Effector memory CD8-positive, alpha-beta T cell (primary cell): ENCODE measurements at regions not wholly inside any gene's neighbourhood (a gene's known extent, or its start where the extent isn't known, plus 50 kb on each side); places are given as distances from the start of the nearest gene placed in this dataset.

ENCODE experiments used
- ATAC-seq: fragments of 150-1000 bp; cut with Tn5 transposase; replicated peaks from 2 replicates; pipeline ENCODE4 v1.10.0; 2021; ENCODE audit warnings: mild to moderate bottlenecking, moderate library complexity
- DNase-seq, 3 experiments: peaks; one replicate each; pipeline ENCODE4 v3.0.0; 2021
- H3K27ac Mint-ChIP-seq, 2 donors: one replicate each; pipeline ENCODE4 v1.8.0; 2022; ENCODE audit warnings: mild to moderate bottlenecking in 2 of 2, mixed read lengths in 2 of 2, moderate library complexity in 2 of 2
- H3K27me3 Mint-ChIP-seq, 2 donors: one replicate each; pipeline ENCODE4 v1.8.0; 2022; ENCODE audit warnings: mixed read lengths in 2 of 2
- H3K36me3 Mint-ChIP-seq: one replicate; pipeline ENCODE4 v1.8.0; 2022; ENCODE audit warnings: mild to moderate bottlenecking, moderate library complexity, mixed read lengths; ENCODE audit not compliant: insufficient read depth
- H3K4me1 Mint-ChIP-seq, 2 donors: one replicate each; pipeline ENCODE4 v1.8.0; 2022; ENCODE audit warnings: low read depth in 2 of 2, mixed read lengths in 2 of 2
- H3K4me3 Mint-ChIP-seq, 2 donors: one replicate each; pipeline ENCODE4 v1.8.0; 2022; ENCODE audit warnings: mild to moderate bottlenecking in 2 of 2, mixed read lengths in 2 of 2, moderate library complexity in 2 of 2
- H3K9me3 Mint-ChIP-seq, 2 donors: one replicate each; pipeline ENCODE4 v1.8.0; 2022; ENCODE audit warnings: mixed read lengths in 2 of 2

DNA sequence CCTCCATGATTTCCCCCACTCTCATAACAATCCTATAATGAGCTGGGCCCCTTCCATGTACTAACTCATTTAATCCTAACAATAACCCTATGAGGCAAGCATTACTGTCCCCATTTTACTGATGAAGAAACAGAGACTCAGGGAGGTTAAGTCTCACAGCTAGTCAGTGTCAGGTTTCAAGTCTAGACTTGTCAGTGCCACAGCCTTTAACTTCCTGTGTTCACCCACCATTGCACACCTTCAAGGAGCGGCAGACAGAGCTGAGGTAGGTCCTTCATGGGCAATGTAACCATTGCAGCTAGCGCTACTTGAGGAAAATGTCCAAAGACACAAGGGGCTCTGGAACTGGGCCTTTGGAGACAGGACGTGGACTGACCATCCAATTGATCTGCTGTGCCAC is 105.8 kb upstream of the CTNNB1 start:
- no peaks in the 10 kb centered on the region for H3K9me3 Mint-ChIP-seq
- no peak overlapping the region for H3K4me3 Mint-ChIP-seq

DNA sequence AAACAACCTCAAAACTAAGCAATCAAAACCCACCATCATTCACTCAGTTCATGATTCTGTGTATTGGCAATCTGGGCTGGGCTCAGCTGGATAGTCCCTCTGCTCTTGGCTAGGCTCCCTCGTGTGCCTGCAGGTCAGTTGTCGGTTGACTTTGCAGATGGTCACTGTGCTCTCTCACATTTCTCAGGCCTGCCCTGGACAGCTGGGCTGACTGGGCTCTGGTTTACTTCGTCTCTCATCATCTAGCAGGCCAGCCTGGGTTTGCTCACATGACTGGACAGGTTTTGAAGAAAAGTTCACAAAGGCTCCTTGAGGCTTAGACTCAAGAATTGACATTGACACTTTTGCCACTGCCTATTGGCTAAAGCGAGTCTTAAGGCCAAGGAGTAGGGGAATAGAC is 105.0 kb upstream of the CTNNB1 start:
- ATAC-seq (no peak), DNase-seq (no peak)
- H3K27ac Mint-ChIP-seq = no peak overlapping the region
- no peak overlapping the region for H3K4me3 Mint-ChIP-seq
- H3K9me3 Mint-ChIP-seq = no peaks in the 10 kb centered on the region
- H3K36me3 Mint-ChIP-seq = peaks cover 3% of the 10 kb centered on the region
- H3K27me3 Mint-ChIP-seq = peaks cover 11 to 17% of the 10 kb centered on the region in 2 donors
- no peaks in the 10 kb centered on the region for H3K4me1 Mint-ChIP-seq

More for the DNA sequence above, 105.8 kb upstream of the CTNNB1 start:
- Mint-ChIP-seq H3K27ac (no peak overlapping the region), H3K4me1 (no peaks in the 10 kb centered on the region), H3K36me3 (peaks cover 3% of the 10 kb centered on the region), H3K27me3 (peaks cover 8 to 17% of the 10 kb centered on the region in 2 donors)
- no peak for DNase-seq
- no peak for ATAC-seq

DNA sequence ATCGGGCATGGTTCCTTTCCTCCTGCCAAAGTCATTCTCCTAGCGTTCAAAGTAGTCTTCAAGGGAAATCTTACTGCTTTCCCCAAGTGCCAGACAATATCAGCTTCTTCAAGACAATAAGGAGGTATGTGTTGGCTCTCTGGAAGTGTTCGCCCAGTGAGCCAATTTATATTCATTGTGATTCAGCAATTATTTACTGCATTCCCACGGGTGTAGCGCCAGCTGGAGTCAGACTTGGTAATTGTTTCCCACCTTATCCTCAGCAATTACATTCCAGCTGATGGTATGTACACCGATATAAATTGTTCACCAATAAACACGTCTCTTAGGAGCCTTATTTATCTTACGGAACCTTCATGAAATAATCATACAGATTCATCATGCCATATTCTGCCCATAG is 103.6 kb upstream of the CTNNB1 start:
- no peak overlapping the region for H3K27ac Mint-ChIP-seq

DNA sequence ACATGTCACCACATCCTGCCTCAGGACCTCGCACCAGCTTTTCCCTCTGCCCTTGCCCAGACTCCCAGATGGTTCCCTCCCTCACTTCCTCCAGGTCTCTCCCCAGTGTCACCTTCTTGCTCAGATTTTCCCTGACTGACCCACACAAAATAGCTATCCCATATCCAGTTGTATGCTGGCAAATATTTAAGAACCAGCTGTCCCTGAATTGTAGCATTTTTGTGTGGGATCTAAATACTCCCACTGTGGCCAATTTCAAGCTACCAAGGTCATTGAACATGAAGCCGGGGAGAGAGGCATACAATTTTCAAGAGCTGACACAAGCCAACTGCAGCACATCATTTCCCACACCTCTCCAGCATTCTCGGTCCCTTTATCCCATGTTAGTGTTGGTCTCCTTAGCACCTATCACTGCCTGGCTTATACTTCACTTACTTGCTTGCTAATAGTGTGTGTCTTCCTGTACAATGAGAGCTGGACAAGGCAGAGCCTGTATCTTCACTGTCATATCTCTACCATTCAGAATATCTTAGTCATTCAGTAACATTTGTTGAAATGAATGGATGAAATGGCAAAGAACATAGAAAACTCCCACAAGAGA is 101.3 kb upstream of the CTNNB1 start:
- peaks cover 3% of the 10 kb centered on the region for H3K36me3 Mint-ChIP-seq
- H3K27me3 Mint-ChIP-seq = peaks cover 11 to 17% of the 10 kb centered on the region in 2 donors
- no peaks in the 10 kb centered on the region for H3K9me3 Mint-ChIP-seq
- no peak for ATAC-seq
- no peak overlapping the region for H3K4me3 Mint-ChIP-seq
- peak overlapping the region in 1 of 2 donors; percentile 25 for H3K27ac Mint-ChIP-seq
- H3K4me1 Mint-ChIP-seq = no peaks in the 10 kb centered on the region
- DNase-seq = no peak

More for the DNA sequence above, 103.6 kb upstream of the CTNNB1 start:
- peaks cover 3% of the 10 kb centered on the region for H3K36me3 Mint-ChIP-seq
- no peak overlapping the region for H3K4me3 Mint-ChIP-seq
- no peak for ATAC-seq
- no peak for DNase-seq
- peaks cover 11 to 17% of the 10 kb centered on the region in 2 donors for H3K27me3 Mint-ChIP-seq
- no peaks in the 10 kb centered on the region for H3K4me1 Mint-ChIP-seq
- H3K9me3 Mint-ChIP-seq = no peaks in the 10 kb centered on the region

DNA sequence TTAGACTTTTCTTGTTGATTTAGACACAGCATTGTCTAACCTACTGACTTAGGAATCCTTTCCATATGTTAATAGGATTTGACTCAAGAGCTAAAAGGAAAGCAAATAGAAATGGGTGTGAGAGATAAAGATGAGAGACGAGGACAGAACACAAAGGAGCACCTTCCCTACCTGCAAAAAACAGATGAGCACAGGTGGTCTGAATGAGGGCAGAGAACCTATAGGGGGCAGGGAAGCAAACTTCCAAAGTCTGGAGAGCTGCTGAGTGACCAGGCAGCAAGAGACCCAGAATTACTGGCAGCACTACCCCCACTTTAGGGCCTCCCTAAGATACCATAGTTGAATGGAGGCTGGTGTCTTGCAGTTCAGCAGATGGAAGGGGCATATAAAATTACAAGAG is 98.1 kb upstream of the CTNNB1 start:
- ATAC-seq (no peak), DNase-seq (no peak)
- H3K4me1 Mint-ChIP-seq = peaks cover 0 to 1% of the 10 kb centered on the region in 2 donors
- no peak overlapping the region for H3K4me3 Mint-ChIP-seq
- H3K9me3 Mint-ChIP-seq = no peaks in the 10 kb centered on the region
- H3K27me3 Mint-ChIP-seq = peaks cover 9 to 11% of the 10 kb centered on the region in 2 donors
- H3K27ac Mint-ChIP-seq = no peak overlapping the region
- peaks cover 5% of the 10 kb centered on the region for H3K36me3 Mint-ChIP-seq

DNA sequence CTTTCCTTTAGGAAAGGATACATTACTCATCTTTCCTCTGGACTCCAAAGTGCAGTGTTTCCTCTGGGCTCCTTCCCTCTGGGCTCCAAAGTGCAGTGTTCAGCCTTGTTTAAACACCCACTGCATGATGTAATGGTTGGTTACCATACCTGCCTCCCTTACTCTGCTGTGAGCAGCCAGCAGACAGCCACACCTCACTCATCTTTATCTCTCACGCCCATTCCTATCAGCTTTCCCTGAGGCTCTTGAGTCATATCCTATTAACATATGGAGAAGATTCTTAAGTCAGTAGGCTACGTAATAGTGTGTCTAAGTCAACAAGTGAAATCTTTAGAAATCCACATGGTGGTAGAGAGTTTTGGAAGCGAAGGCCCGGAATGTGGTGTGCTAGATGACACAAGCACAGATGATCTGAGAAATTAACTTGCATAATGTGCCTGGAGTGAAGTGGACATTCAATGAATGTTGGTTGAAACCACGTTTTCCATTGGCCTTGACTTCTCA is 97.2 kb upstream of the CTNNB1 start:
- ATAC-seq = no peak
- H3K27ac Mint-ChIP-seq = no peak overlapping the region
- H3K36me3 Mint-ChIP-seq = peaks cover 3% of the 10 kb centered on the region

DNA sequence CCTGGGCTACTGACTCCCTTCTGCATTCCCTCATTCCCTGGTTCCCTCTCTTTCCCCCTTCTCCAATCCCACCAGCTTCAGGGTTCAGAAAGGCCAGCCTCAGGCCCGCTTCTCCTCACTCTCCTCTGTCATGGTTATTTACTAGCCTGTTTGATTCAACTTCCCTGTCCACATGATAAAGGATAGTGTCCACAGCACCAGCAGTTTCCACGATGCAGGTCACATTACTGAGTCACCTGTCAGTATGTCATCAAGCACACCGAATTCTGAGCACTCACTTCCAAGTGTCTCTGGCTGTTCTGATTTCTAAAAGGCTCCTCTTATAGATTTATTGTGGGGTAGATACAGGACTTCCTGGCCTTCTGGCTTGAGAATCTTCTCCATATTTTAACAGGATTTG is 96.6 kb upstream of the CTNNB1 start:
- ATAC-seq = no peak
- H3K36me3 Mint-ChIP-seq = peaks cover 3% of the 10 kb centered on the region
- H3K9me3 Mint-ChIP-seq = no peaks in the 10 kb centered on the region
- peaks cover 0 to 1% of the 10 kb centered on the region in 2 donors for H3K4me1 Mint-ChIP-seq
- no peak overlapping the region for H3K27ac Mint-ChIP-seq
- no peak overlapping the region for H3K4me3 Mint-ChIP-seq
- DNase-seq = no peak
- peaks cover 4 to 10% of the 10 kb centered on the region in 2 donors for H3K27me3 Mint-ChIP-seq

More for the DNA sequence above, 97.2 kb upstream of the CTNNB1 start:
- H3K4me3 Mint-ChIP-seq = no peak overlapping the region
- H3K9me3 Mint-ChIP-seq = no peaks in the 10 kb centered on the region
- peaks cover 6 to 11% of the 10 kb centered on the region in 2 donors for H3K27me3 Mint-ChIP-seq
- no peak for DNase-seq
- peaks cover 0 to 1% of the 10 kb centered on the region in 2 donors for H3K4me1 Mint-ChIP-seq

DNA sequence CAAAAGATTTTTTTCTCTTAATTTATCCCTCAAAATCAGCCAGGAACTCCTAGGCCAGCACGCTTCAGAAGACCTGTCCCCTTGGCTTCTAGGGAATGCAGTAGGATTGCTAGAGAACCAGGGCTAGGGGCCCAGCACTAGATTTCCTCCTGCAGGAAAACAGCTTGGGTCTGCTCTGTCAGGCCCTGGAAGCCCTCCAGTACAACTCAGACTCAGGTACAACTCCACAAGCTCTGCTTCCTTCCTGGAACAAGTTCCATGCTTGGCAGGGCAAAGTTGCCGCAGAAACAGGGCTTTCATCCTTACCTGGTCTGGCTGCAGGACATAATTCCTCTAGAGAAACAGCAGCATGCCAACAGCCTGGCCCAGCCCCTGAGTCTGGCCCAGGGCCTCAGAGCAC is 96.1 kb upstream of the CTNNB1 start:
- no peak for ATAC-seq
- Mint-ChIP-seq H3K4me1 (peaks cover 0 to 1% of the 10 kb centered on the region in 2 donors), H3K27ac (no peak overlapping the region), H3K9me3 (no peaks in the 10 kb centered on the region), H3K27me3 (peaks cover 0 to 5% of the 10 kb centered on the region in 2 donors), H3K4me3 (no peak overlapping the region), H3K36me3 (peaks cover 3% of the 10 kb centered on the region)
- DNase-seq = no peak

DNA sequence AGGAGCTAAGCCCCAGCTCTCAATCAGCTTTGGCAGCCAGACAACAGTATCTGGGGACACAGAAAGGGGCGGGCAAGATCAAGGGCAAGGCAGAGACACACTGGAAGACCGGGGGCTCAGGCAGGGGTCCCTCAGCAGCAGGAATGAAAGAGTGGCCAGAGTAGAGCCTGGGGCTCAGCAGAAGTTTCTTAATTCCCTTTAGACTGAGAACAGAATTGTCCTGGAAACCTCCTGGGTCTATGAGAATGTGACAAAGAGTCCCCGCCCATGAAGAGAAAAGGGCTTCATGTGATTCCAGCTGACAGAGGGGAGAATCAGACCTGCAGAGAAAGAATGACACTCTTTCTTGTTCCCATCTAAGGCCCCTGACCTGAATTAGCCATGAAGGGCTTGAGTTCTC is 95.2 kb upstream of the CTNNB1 start:
- H3K27ac Mint-ChIP-seq = peak overlapping the region in 1 of 2 donors; percentile 73
- DNase-seq (no peak), ATAC-seq (no peak)
- peaks cover 3% of the 10 kb centered on the region for H3K36me3 Mint-ChIP-seq
- no peaks in the 10 kb centered on the region for H3K27me3 Mint-ChIP-seq
- H3K4me1 Mint-ChIP-seq = peaks cover 0 to 1% of the 10 kb centered on the region in 2 donors
- no peaks in the 10 kb centered on the region for H3K9me3 Mint-ChIP-seq
- no peak overlapping the region for H3K4me3 Mint-ChIP-seq

DNA sequence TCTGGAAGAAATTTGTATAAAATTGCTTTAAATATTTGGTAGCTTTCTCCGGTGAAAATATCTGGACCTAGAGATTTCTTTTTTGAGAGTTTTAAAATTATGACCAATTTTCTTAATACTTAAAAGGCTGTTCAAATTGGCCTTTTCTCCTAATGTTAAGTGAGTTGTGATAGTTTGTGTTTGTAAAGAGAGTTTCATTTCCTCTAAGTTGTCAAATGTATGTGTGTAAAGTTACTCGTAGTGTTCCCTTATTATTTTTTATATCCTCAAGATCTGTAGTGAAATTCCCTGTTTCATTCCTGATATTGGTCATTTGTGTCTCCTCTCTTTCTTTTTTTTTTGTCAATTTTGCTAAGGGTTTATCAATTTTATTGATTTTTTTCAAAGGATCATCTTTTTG is 92.6 kb upstream of the CTNNB1 start:
- H3K4me3 Mint-ChIP-seq = no peak overlapping the region

DNA sequence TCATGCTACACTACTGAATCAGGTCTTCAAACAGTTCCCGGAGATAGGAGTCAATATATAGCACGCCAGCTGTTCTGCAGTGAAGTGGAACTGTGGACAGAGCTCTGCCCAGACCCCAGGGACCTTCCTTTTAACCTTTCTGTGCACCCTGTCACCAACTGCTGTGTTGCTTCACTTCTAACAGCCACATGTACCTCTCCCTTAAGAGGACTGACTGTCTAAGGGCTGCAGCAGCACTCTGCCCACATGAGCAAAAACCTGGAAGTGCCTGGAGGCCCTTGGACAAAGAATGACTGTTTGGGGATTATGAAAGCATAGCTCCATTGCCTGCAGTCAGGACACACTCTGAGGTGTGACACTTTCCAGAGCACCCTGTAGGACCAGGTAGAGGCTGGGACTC is 88.3 kb upstream of the CTNNB1 start:
- Mint-ChIP-seq H3K27ac (no peak overlapping the region), H3K4me1 (no peaks in the 10 kb centered on the region), H3K36me3 (no peaks in the 10 kb centered on the region), H3K4me3 (no peak overlapping the region), H3K27me3 (peaks cover 0 to 8% of the 10 kb centered on the region in 2 donors), H3K9me3 (no peaks in the 10 kb centered on the region)
- ATAC-seq (no peak), DNase-seq (no peak)

More for the DNA sequence above, 92.6 kb upstream of the CTNNB1 start:
- Mint-ChIP-seq H3K27ac (no peak overlapping the region), H3K27me3 (peaks cover 0 to 8% of the 10 kb centered on the region in 2 donors), H3K9me3 (no peaks in the 10 kb centered on the region), H3K36me3 (peaks cover 3% of the 10 kb centered on the region), H3K4me1 (peaks cover 0 to 1% of the 10 kb centered on the region in 2 donors)
- ATAC-seq = no peak
- no peak for DNase-seq

DNA sequence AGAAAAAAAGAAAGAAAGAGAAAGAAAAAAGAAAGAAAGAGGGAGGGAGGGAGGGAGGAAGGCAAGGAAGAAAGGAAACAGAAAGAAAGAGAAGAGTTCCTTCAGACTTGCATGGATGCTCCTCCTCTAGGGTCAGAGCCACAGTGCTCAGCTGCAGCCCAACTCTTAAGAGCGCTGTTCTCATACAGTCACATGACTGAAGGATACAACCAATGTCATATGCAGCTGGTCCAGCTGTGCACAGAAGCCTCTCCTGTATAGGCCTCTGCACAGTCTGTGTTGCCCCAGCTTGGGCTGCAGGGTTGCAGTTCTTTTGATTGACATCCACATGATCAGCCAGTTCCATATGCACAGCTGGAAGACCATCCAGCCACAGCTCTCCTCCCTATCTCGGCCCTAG is 86.8 kb upstream of the CTNNB1 start:
- no peak for DNase-seq
- H3K36me3 Mint-ChIP-seq = no peaks in the 10 kb centered on the region
- no peak overlapping the region for H3K4me3 Mint-ChIP-seq
- H3K9me3 Mint-ChIP-seq = no peaks in the 10 kb centered on the region
- H3K4me1 Mint-ChIP-seq = peaks cover 6 to 7% of the 10 kb centered on the region in 2 donors
- ATAC-seq = no peak
- H3K27me3 Mint-ChIP-seq = peaks cover 0 to 8% of the 10 kb centered on the region in 2 donors
- H3K27ac Mint-ChIP-seq = peak overlapping the region in 1 of 2 donors; percentile 3

DNA sequence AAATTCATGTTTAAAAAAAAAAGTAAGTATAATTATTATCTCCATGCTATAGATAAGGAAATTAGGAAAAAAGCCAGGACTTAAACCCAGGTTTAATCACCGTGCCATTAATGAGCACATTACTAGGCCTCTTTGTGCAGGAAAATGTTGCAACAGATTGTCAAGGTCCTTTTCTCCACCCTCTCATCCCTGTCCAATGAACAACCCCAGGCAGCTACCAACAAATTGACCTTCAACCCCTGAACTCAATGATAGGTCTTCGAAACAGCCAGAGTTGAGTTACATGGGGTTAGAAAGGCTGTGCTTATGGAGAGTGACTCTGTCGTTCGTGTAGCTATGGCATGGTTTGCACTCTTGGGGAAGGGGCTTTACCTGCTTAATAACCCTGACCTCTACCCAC is 84.2 kb upstream of the CTNNB1 start:
- Mint-ChIP-seq H3K27me3 (peaks cover 0 to 1% of the 10 kb centered on the region in 2 donors), H3K9me3 (no peaks in the 10 kb centered on the region), H3K4me3 (no peak overlapping the region), H3K36me3 (no peaks in the 10 kb centered on the region), H3K27ac (no peak overlapping the region), H3K4me1 (peaks cover 17 to 22% of the 10 kb centered on the region in 2 donors)
- ATAC-seq = no peak
- DNase-seq = no peak

DNA sequence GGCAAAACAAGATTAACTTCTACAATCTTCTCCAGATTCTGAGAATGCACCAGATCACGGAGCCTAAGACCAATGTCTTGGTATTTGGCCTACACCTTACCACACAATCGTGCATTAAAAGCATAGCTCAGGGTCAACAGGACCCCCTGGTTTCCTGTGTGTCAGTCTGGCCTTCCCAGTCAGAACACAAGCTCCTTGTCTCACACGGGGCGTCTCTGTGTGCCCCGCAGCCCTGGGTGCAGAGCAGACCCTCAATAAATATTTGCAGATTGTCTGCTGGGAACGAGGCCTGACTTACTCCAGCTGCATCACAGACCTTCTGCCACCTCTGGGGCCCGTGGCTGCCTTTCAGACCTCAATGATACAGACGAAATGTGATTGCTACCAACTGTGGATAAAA is 82.5 kb upstream of the CTNNB1 start:
- H3K27me3 Mint-ChIP-seq = no peaks in the 10 kb centered on the region
- no peaks in the 10 kb centered on the region for H3K9me3 Mint-ChIP-seq
- H3K4me3 Mint-ChIP-seq = peak overlapping the region; percentile 70 to 71
- no peaks in the 10 kb centered on the region for H3K36me3 Mint-ChIP-seq
- ATAC-seq (no peak), DNase-seq (no peak)
- peaks cover 17 to 22% of the 10 kb centered on the region in 2 donors for H3K4me1 Mint-ChIP-seq
- peak overlapping the region; percentile 92 to 94 for H3K27ac Mint-ChIP-seq
